ENCODE measurements at regions not wholly inside any gene's neighbourhood (a gene's known extent, or its start where the extent isn't known, plus 50 kb on each side); places are given as distances from the start of the nearest gene placed in this dataset.
"Not testable (repeated sequence)": the region's sequence is repeated elsewhere in the genome, so short reads cannot be mapped to it uniquely, and the experiment has no call there.

DNA sequence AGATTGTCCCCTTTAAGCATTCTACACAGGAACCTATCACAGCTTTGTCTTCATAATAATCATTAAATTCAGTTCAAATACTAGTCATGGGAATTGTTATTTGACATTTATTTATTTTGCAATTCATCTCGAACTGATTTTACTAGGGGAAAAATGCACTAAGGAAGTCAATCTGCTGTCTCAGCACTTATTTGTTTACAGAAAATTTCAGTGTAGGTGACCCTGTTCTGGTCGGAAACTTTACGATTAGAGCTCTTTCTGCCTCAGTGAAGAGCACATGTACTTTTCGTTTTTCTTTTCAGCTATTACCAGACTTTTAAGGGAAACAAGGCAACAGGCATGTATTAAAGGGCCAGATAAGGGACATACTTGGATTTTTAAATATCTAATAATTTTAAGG lies 1405.7 kb upstream of the ZEB2 start:
- DNase-seq = no peak

DNA sequence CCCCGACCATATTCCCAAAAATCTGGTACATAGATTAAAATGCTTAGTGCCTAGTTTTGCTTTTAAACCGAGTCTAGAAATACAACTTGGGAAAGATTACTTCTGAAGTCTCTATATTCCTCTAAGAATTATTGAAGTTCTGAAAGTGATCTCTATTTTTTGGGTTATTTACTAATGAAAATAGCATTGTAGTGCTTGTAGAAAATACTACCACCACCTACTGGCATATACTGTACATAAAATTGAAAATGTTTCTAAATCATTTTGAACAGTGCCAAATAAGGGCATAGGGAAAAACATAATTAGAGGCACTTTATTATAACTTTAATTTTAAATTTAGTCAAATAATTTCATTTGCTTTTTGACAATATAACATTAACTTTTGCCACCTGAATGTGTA lies 1399.6 kb upstream of the ZEB2 start:
- no peak for DNase-seq

GRCh38 chr2:145918951-145919350 lies 1399.0 kb upstream of the ZEB2 start:
- DNase-seq = no peak

DNA sequence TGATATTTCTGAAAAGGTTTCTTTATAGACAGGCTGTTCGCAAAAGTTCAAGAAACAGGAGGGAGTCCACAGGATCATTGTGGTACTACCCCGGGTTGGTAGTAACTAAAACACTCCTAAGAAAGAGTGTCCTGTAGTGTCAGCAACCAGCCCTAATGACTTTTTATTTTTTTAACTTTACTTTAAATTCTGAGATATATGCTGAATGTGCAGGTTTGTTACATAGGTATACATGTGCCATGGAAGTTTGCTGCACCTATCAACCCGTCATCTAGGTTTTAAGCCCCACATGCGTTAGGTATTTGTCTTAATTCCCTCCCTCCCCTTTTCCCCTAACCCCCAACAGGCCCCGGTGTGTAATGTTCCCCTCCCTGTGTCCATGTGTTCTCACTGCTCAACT lies 1396.9 kb upstream of the ZEB2 start:
- DNase-seq = no peak

GRCh38 chr2:145914716-145915115 lies 1394.8 kb upstream of the ZEB2 start:
- DNase-seq = no peak

DNA sequence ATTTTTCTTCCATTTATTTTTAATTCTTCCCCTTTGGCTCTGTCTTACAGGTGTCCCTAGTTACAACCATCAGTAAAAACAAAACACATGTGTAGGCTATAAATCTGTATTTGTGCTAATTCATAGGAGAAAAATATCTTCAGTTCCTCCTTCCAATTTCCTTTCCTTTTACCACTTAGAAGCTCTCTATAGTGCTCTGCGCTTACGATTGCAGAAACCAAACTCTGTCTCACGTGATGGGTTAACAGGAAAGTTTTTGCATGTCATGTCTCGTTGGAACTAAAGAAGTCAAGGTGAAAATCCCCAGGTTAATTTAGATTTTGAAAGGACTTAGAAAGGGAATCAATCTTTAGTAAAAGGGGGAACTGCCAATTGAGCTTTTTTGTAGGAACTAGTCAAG lies 1390.5 kb upstream of the ZEB2 start:
- no peak for DNase-seq

DNA sequence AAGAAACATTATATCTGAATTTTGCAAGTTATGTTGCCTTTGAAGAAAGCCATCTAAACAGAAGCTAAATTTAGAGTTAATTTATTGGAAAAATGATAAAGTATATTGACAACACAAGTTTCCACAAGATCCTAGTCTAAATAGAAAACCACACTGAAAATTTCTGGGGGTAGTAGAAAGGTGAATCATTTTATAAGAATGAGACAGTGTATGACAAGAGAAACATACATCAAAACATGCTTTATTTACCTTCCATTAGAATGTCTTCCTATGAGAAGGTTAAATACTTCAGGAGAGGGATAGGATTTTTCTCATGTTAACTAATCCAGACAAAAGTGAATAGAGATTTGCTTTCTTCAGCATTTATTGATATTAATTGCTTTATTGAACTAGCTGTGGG lies 1389.8 kb upstream of the ZEB2 start:
- no peak for DNase-seq

- DNase-seq = no peak
These were observed 1389.3 kb upstream of the ZEB2 start for GRCh38 chr2:145909175-145909755.

GRCh38 chr2:145906354-145906753 lies 1386.4 kb upstream of the ZEB2 start:
- DNase-seq = no peak

DNA sequence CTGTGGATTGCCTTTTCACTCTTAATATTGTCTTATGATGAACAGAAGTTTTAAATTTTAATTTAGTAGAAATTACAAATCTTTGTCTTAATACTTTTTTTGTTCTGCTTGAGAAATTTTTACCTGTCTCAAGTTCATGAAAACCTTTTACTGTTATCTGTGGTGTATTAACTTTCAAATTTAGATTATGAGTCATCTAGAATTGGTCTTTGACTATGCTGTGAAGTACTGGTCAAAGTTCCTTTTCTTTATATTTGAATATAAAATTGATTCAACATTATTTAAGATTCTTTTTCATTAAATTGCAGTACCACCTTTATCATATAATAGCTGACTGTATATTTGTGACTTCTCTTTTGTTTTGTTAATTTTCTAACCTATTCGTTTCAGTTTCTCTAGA lies 1385.5 kb upstream of the ZEB2 start:
- DNase-seq = no peak

DNA sequence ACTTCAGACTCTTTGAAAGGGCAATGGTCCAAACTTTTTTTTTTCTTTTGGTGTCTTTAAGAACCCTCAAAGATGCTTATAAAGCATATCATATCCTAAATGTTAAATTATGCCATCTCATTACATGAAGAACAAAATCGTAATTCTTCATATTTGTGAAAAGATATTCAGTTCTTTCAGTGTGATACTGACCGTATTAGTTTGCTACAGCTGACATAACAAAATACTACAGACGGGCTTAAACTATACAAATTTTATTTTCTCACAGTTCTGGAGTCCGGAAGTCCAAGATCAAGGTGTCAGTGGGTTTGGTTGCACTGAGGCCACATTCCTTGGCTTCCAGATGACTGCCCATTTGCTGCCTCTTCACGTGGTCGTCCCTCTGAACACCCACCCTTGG lies 1377.2 kb upstream of the ZEB2 start:
- DNase-seq = no peak

DNA sequence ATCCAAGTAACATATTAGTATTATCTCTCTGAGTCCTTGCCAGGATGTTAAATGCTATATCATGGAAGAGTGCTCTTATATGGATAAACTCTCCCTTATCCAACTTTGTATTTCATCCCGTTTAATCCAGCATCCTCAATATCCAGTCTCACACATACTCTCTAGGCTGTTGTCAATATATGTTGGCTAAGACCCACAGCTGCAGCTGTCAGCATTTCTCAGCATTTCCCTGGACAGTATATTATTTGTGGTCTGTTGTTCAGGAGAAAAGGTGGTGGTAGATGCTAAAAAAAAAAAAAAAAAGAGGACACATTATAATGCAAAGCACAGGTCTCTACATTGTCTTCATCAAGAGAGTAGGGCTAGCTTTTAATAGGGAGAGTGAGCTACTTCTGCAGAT lies 1368.0 kb upstream of the ZEB2 start:
- DNase-seq = no peak

DNA sequence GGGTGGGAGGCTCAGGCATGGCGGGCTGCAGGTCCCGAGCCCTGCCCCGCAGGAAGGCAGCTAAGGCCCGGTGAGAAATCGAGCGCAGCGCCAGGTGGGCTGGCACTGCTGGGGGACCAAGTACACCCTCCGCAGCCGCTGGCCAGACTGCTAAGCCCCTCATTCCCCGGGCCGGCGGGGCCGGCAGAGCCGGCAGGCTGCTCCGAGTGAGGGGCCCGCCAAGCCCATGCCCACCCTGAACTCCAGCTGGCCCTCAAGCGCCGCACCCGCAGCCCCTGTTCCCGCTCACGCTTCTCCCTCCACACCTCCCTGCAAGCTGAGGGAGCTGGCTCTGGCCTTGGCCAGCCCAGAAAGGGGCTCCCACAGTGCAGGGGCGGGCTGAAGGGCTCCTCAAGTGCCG lies 1361.1 kb upstream of the ZEB2 start:
- not testable (repeated sequence) for DNase-seq

DNA sequence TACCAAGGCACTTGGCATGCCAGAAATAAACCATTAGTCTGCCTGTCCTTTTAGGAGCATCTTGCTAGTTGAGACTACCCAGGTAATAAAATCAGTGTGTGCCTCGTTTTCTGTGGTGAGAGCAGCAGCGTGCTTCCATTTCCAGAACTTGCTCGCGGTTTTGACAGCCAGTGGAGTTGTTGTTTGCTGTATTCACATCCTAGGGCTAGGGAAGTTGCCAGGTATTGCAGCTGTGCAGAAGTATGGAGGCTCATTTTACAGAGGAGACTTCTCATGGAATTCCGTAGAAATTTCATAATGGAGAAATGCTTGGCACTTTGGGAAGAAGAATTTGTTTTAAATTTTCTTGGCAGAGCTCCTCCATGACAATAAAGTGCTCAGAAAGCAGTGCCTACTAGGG lies 1355.1 kb upstream of the ZEB2 start:
- no peak for DNase-seq

GRCh38 chr2:145874466-145874865 lies 1354.5 kb upstream of the ZEB2 start:
- DNase-seq = no peak

GRCh38 chr2:145864501-145864900 lies 1344.6 kb upstream of the ZEB2 start:
- no peak for DNase-seq

- DNase-seq = no peak
These were observed 1342.0 kb upstream of the ZEB2 start for GRCh38 chr2:145861940-145862339.

DNA sequence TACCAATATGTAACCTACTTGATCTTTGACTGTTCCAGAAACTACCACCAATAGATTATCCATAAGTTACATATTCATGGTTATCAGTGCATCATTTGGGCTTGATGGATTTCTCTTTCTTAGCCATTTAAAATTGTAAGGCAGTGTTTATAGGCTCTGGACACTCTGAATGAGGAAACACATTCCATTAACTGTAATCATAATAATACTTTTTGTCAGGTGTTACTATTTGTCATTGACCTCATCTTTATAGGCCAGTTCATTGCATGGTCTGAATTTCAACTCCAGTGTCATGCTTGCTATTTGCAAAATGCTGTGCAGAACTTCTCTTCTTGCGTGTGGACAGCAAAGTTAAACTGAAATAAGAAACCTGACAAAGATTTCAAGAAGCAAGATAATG lies 1340.2 kb upstream of the ZEB2 start:
- no peak for DNase-seq

DNA sequence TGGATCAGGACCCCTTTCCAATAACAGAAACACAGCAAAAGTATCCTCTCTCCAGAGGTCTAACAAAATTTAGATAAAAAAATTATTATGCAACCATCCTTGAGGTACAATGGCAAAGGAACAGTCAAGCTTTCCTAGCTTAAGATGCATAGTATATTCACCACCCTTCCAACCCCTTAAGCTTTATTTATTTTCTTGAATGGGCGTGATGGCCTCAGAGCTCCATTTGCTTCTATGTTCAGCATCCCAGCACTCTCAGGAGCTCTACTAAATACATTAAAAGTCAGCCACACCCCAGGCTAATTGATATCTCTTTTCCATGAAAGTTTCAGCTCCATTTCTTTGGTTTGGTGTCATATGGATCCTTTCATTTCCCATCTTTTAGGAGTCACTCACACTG lies 1335.2 kb upstream of the ZEB2 start:
- no peak for DNase-seq

DNA sequence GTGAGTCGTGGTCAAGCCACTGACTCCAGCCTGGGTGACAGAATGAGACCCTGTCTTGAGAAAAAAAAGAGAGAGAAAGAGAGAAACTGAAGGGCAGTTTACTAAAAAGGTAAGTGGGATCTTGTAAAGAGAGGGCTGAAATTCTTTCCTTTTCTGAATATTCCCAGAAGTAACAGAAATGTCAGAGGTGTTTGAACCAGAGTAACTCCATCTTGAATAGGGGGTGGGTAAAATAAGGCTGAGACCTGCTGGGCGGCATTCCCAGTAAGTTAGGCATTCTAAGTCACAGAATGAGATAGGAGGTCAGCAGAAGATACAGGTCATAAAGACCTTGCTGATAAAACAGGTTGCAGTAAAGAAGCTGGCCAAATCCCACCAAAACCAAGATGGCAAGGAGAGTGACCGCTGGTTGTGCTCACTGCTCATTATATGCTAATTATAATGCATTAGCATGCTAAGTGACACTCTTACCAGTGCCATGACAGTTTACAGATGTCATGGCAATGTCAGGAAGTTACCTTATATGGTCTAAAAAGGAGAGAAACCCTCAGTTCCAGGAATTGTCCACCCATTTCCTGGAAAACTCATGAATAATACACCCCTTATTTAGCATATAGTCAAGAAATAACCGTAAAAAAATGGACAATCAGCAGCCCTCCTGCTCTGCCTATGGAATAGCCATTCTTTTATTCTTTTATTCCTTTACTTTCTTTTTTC lies 1334.3 kb upstream of the ZEB2 start:
- no peak for DNase-seq

DNA sequence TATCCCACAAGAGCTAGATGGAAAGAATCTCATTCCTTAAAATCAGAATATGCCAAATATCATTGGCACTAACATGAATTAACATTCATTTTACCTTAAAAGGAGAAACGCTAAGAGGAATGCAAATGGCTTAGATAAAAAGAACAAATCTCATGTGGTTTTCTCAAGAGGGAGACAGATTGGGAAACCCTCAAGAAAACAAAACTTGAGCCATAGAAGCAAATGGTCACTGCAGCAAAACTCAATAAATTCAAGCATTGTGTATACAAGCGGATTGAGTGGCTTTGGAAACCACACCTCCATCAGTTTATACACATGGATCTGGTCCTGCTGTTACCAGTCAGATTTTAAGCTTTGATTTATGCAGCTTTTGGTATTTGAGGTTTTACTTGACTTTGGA lies 1331.8 kb upstream of the ZEB2 start:
- DNase-seq = no peak

DNA sequence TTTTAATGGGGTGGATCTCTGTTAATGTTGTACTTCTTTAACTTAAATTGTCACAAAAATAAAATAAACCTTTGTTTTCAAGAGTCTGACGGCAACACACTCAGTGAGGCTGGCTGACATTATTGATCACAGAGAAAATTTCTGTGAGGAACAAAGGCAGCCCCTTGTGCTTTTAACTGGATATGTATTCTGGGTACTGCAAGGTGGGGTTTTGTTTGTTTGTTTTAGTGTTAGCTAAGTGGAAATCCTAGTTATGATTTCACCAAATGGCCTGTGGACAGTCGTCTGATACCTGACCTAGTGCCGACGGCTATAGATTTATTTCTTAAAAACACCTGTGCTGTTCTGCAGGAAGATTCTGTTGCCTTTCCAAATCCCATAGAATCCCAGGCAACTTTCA lies 1329.5 kb upstream of the ZEB2 start:
- DNase-seq = no peak

GRCh38 chr2:145846982-145847381 lies 1327.1 kb upstream of the ZEB2 start:
- DNase-seq = no peak

DNA sequence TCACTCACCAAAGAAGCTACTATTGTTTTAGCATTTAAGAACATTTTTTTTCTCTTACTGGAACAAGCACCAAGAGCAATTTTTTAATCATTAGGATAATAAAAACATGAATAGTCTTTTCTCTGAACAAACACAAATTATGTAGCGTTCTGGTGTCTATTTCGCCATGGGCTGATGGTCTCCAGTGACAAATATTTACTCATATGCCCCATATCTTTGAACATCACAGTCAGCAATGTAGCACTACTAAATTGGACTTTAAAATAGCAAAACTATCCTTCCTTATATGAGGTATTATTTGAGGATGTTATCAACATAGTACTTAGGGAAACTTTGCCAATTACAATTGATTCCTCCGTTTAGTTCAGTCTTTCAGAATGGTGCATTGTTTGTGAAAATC lies 1326.0 kb upstream of the ZEB2 start:
- DNase-seq = no peak

GRCh38 chr2:145845207-145845894 lies 1325.4 kb upstream of the ZEB2 start:
- peak; percentile 34 for DNase-seq

All from NCI-H2029 (cell line).